ENCODE measurements at regions not wholly inside any gene's neighbourhood (a gene's known extent, or its start where the extent isn't known, plus 50 kb on each side); places are given as distances from the start of the nearest gene placed in this dataset.

GRCh38 chr2:221245045-221245444 is 327.1 kb downstream of the EPHA4 start:
- Histone ChIP-seq H3K4me2 (ENCODE audit: insufficient read depth, low read length) (no peak overlapping the region), H3K4me3 (ENCODE audit: insufficient read depth, low read length) (no peak overlapping the region), H3K79me2 (ENCODE audit: insufficient read depth, low read length) (no peaks in the 10 kb centered on the region), H3K4me1 (ENCODE audit: insufficient read depth, low read length) (no peaks in the 10 kb centered on the region), H2AFZ (ENCODE audit: low read length) (no peak overlapping the region), H3K27ac (ENCODE audit: low read depth, low read length) (no peak overlapping the region), H3K27me3 (ENCODE audit: insufficient read depth, low read length) (no peaks in the 10 kb centered on the region), H3K9me3 (ENCODE audit: low read depth, low read length) (no peaks in the 10 kb centered on the region), H3K36me3 (ENCODE audit: insufficient read depth, low read length) (no peaks in the 10 kb centered on the region), H4K20me1 (ENCODE audit: insufficient read depth, low read length) (no peaks in the 10 kb centered on the region)
- DNase-seq (ENCODE audit: insufficient read length, low spot score, missing footprints), result no peak
- TF ChIP-seq CTCF (IDR thresholded peaks at IDR 0.05; ENCODE audit: extremely low read depth, low read depth, low read length), result no peak

GRCh38 chr2:221245772-221246171 is 326.3 kb downstream of the EPHA4 start:
- TF ChIP-seq CTCF (IDR thresholded peaks at IDR 0.05; ENCODE audit: extremely low read depth, low read depth, low read length), result no peak
- H3K9me3 ChIP-seq (ENCODE audit: low read depth, low read length), result no peaks in the 10 kb centered on the region
- no peak overlapping the region for H3K4me3 ChIP-seq (ENCODE audit: insufficient read depth, low read length)

GRCh38 chr2:221254299-221254698 is 317.8 kb downstream of the EPHA4 start:
- H4K20me1 ChIP-seq (ENCODE audit: insufficient read depth, low read length), result no peaks in the 10 kb centered on the region
- no peak overlapping the region for H3K27ac ChIP-seq (ENCODE audit: low read depth, low read length)
- no peak for TF ChIP-seq CTCF (IDR thresholded peaks at IDR 0.05; ENCODE audit: extremely low read depth, low read depth, low read length)
- no peaks in the 10 kb centered on the region for H3K27me3 ChIP-seq (ENCODE audit: insufficient read depth, low read length)
- no peaks in the 10 kb centered on the region for H3K79me2 ChIP-seq (ENCODE audit: insufficient read depth, low read length)
- H3K9me3 ChIP-seq (ENCODE audit: low read depth, low read length), result no peaks in the 10 kb centered on the region
- H2AFZ ChIP-seq (ENCODE audit: low read length), result no peak overlapping the region
- DNase-seq (ENCODE audit: insufficient read length, low spot score, missing footprints), result no peak
- H3K4me1 ChIP-seq (ENCODE audit: insufficient read depth, low read length), result no peaks in the 10 kb centered on the region
- H3K36me3 ChIP-seq (ENCODE audit: insufficient read depth, low read length), result no peaks in the 10 kb centered on the region
- no peak overlapping the region for H3K4me3 ChIP-seq (ENCODE audit: insufficient read depth, low read length)
- no peak overlapping the region for H3K4me2 ChIP-seq (ENCODE audit: insufficient read depth, low read length)

More at GRCh38 chr2:221245772-221246171, 326.3 kb downstream of the EPHA4 start:
- Histone ChIP-seq H4K20me1 (ENCODE audit: insufficient read depth, low read length) (no peaks in the 10 kb centered on the region), H2AFZ (ENCODE audit: low read length) (no peak overlapping the region), H3K27ac (ENCODE audit: low read depth, low read length) (no peak overlapping the region), H3K36me3 (ENCODE audit: insufficient read depth, low read length) (no peaks in the 10 kb centered on the region), H3K4me1 (ENCODE audit: insufficient read depth, low read length) (no peaks in the 10 kb centered on the region), H3K27me3 (ENCODE audit: insufficient read depth, low read length) (no peaks in the 10 kb centered on the region), H3K79me2 (ENCODE audit: insufficient read depth, low read length) (no peaks in the 10 kb centered on the region), H3K4me2 (ENCODE audit: insufficient read depth, low read length) (no peak overlapping the region)
- DNase-seq (ENCODE audit: insufficient read length, low spot score, missing footprints), result no peak

GRCh38 chr2:221255862-221256261 is 316.2 kb downstream of the EPHA4 start:
- H3K4me2 ChIP-seq (ENCODE audit: insufficient read depth, low read length), result no peak overlapping the region
- H3K27ac ChIP-seq (ENCODE audit: low read depth, low read length), result no peak overlapping the region
- no peaks in the 10 kb centered on the region for H4K20me1 ChIP-seq (ENCODE audit: insufficient read depth, low read length)
- H3K9me3 ChIP-seq (ENCODE audit: low read depth, low read length), result no peaks in the 10 kb centered on the region
- H2AFZ ChIP-seq (ENCODE audit: low read length), result no peak overlapping the region
- DNase-seq (ENCODE audit: insufficient read length, low spot score, missing footprints), result no peak
- H3K79me2 ChIP-seq (ENCODE audit: insufficient read depth, low read length), result no peaks in the 10 kb centered on the region
- no peaks in the 10 kb centered on the region for H3K4me1 ChIP-seq (ENCODE audit: insufficient read depth, low read length)
- TF ChIP-seq CTCF (IDR thresholded peaks at IDR 0.05; ENCODE audit: extremely low read depth, low read depth, low read length), result no peak
- H3K4me3 ChIP-seq (ENCODE audit: insufficient read depth, low read length), result no peak overlapping the region
- H3K36me3 ChIP-seq (ENCODE audit: insufficient read depth, low read length), result no peaks in the 10 kb centered on the region
- no peaks in the 10 kb centered on the region for H3K27me3 ChIP-seq (ENCODE audit: insufficient read depth, low read length)
